HFFc6 (cell line): ENCODE measurements at regions not wholly inside any gene's neighbourhood (a gene's known extent, or its start where the extent isn't known, plus 50 kb on each side); places are given as distances from the start of the nearest gene placed in this dataset.

Experiments used
- DNase-seq: peaks from one replicate; pipeline ENCODE4 v3.0.0-alpha.2; 2018
- H3K27ac Mint-ChIP-seq: 2 replicates; pipeline ENCODE4 v1.8.0; 2020; ENCODE audit warnings: mild to moderate bottlenecking, mixed read lengths
- H3K27me3 Mint-ChIP-seq: 2 replicates; pipeline ENCODE4 v1.8.0; 2021; ENCODE audit warnings: mild to moderate bottlenecking, moderate library complexity, mixed read lengths; ENCODE audit not compliant: insufficient read depth
- H3K36me3 Mint-ChIP-seq: 2 replicates; pipeline ENCODE4 v1.8.0; 2021; ENCODE audit warnings: low read depth, mixed read lengths
- H3K4me1 Mint-ChIP-seq: 2 replicates; pipeline ENCODE4 v1.8.0; 2020; ENCODE audit warnings: low read depth, mixed read lengths
- H3K4me3 Mint-ChIP-seq: 2 replicates; pipeline ENCODE4 v1.8.0; 2020; ENCODE audit warnings: mild to moderate bottlenecking, moderate library complexity, mixed read lengths
- H3K9me3 Mint-ChIP-seq: 2 replicates; pipeline ENCODE4 v1.8.0; 2020; ENCODE audit warnings: mild to moderate bottlenecking, mixed read lengths
- TF ChIP-seq, protein P1 (sequence below): fragments of 200-600 bp; sonication (generic); IDR thresholded peaks from 2 replicates; pipeline ENCODE4 v1.5.0; 2021; ENCODE audit warnings: antibody characterized with exemption, mild to moderate bottlenecking

DNA sequence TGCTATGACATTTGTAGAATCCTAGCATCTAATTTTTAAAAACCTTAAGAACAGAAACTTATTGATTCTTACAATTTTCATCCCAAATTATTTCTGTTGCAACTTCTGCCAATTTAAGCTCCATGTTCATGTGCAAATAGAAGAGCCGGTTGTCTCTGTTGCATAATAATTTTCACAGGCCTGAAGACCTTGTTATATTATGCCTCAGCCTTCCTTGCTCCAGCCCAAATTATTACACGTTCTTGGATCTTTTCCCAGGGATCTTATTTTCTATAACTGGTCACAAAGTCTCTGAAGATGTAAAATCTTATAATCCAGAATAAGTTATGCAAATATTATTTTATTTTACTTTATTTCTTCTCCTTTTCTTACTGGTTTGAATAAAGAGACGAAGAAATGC is 210.7 kb upstream of the DPH6 start:
- no peak for DNase-seq
- Mint-ChIP-seq H3K36me3 (no peaks in the 10 kb centered on the region), H3K27me3 (no peaks in the 10 kb centered on the region; the same call in 1 of the 2 replicates), H3K4me1 (peaks cover 33% of the 10 kb centered on the region), H3K27ac (no peak overlapping the region), H3K4me3 (no peak overlapping the region), H3K9me3 (no peaks in the 10 kb centered on the region)
- TF ChIP-seq, protein P1, sequence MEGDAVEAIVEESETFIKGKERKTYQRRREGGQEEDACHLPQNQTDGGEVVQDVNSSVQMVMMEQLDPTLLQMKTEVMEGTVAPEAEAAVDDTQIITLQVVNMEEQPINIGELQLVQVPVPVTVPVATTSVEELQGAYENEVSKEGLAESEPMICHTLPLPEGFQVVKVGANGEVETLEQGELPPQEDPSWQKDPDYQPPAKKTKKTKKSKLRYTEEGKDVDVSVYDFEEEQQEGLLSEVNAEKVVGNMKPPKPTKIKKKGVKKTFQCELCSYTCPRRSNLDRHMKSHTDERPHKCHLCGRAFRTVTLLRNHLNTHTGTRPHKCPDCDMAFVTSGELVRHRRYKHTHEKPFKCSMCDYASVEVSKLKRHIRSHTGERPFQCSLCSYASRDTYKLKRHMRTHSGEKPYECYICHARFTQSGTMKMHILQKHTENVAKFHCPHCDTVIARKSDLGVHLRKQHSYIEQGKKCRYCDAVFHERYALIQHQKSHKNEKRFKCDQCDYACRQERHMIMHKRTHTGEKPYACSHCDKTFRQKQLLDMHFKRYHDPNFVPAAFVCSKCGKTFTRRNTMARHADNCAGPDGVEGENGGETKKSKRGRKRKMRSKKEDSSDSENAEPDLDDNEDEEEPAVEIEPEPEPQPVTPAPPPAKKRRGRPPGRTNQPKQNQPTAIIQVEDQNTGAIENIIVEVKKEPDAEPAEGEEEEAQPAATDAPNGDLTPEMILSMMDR, result no peak

DNA sequence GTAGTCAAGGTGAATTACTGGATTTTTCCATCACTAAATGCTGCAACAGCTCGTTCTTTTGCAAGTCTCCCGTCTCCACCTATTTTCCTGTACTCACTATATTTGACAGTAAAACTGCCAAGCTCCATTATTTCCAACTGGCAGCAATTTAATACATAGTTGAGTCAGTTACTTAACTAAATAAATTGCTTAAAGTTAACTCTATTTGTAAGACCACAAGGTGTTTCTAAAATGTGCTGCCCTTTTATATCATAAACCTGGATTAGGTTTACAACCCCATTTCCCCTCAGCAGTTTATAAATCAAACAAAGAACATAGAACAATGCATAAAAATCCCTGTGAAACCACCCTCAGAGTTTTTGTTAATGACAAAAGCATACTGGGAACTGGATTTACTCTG is 211.4 kb upstream of the DPH6 start:
- peaks cover 30% of the 10 kb centered on the region for H3K4me1 Mint-ChIP-seq
- no peaks in the 10 kb centered on the region for H3K36me3 Mint-ChIP-seq
- TF ChIP-seq, protein P1, result no peak
- no peak overlapping the region for H3K27ac Mint-ChIP-seq
- H3K27me3 Mint-ChIP-seq, result no peaks in the 10 kb centered on the region; the same call in 1 of the 2 replicates
- DNase-seq, result no peak
- H3K4me3 Mint-ChIP-seq, result no peak overlapping the region
- no peaks in the 10 kb centered on the region for H3K9me3 Mint-ChIP-seq

DNA sequence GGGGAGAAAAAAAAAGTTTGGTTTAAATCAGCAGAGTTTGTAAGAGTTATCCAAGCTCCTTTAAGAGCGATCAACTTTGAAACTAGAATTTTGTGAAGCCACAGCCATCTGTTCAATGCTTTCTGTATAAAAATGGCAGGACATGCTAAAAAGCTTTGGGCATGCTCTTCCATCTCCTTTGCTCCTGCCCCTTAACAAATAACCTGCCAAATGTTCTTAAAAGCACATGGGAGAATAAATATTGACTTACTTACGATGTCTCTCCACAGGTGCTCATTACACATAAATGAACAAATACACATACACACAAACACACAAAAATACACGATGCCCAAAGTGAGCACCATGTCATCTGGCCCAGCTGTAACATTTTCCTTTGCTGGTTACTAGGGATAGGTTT is 211.8 kb upstream of the DPH6 start:
- H3K4me3 Mint-ChIP-seq, result no peak overlapping the region
- H3K27me3 Mint-ChIP-seq, result no peaks in the 10 kb centered on the region; the same call in 1 of the 2 replicates
- H3K9me3 Mint-ChIP-seq, result no peaks in the 10 kb centered on the region
- no peak overlapping the region for H3K27ac Mint-ChIP-seq
- peaks cover 29% of the 10 kb centered on the region for H3K4me1 Mint-ChIP-seq
- TF ChIP-seq, protein P1, result no peak
- no peaks in the 10 kb centered on the region for H3K36me3 Mint-ChIP-seq
- DNase-seq, result no peak

DNA sequence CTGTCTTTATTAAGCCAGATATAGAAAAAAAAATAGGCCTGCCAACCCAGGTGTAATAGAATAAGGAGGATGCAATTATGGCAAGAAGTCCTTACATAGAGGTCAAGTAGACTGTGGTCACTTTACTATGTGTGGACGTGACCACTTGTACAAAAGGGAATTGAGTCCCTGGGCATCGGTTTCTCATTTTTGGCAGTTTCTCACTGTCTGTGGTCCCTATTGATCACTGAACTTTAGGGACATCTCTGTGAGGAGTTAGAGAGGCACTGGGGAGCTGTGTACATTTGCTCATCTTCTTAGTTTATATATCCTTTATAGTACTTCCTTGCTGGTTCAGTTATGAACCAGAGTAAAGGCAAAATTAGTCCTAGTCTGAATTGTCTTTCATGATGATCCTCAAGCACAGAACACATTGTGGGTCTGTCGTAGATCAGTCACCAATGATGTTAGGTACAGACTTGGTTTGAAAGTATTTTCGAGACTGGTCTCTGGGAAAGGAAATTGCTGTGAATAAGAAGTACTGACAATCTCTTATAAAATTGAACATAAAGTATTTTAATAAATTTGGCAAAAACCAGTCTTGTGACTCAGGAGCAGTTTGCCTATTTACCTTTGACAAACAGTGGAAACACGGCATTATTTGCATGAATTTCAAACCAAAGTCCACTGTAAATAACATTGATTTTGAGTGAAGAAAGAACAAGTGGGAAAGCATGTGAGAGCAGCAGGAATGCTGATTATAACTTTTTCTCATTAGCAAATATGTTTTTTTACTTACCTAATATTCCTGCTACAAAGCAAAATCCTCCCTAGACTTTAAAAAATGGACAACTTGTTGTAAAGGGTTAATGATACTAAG is 218.9 kb upstream of the DPH6 start:
- Mint-ChIP-seq H3K27me3 (no peaks in the 10 kb centered on the region; the same call in 1 of the 2 replicates), H3K4me1 (no peaks in the 10 kb centered on the region), H3K36me3 (no peaks in the 10 kb centered on the region), H3K4me3 (no peak overlapping the region), H3K9me3 (no peaks in the 10 kb centered on the region), H3K27ac (no peak overlapping the region)
- DNase-seq, result no peak
- TF ChIP-seq, protein P1, result no peak

DNA sequence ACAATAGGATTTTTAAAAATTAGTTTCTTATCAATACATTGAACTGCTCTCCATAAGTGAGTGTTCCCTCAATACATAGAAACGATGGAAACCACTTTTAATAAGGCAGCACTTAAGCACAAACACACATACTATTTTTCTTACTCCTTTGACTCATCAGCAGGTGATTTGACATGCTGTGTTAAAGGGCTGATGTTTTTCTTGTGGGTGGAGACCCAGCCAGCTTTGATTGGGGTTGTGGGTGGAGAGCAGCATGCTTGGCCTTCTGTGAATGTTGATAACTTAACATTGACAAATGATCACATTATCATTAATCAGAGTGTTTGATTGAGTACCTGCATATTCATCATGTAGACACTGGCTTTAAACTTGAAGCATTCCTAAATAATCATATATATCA is 223.0 kb upstream of the DPH6 start:
- no peak overlapping the region for H3K27ac Mint-ChIP-seq
- no peaks in the 10 kb centered on the region for H3K36me3 Mint-ChIP-seq
- no peak overlapping the region for H3K4me3 Mint-ChIP-seq
- no peaks in the 10 kb centered on the region; the same call in 1 of the 2 replicates for H3K4me1 Mint-ChIP-seq
- H3K27me3 Mint-ChIP-seq, result no peaks in the 10 kb centered on the region
- no peak for DNase-seq
- TF ChIP-seq, protein P1, result no peak
- H3K9me3 Mint-ChIP-seq, result no peaks in the 10 kb centered on the region
